HFFc6 (cell line): ENCODE measurements at regions not wholly inside any gene's neighbourhood (a gene's known extent, or its start where the extent isn't known, plus 50 kb on each side); places are given as distances from the start of the nearest gene placed in this dataset.

Source experiments
- DNase-seq: peaks from one replicate; pipeline ENCODE4 v3.0.0-alpha.2; 2018
- H3K27ac Mint-ChIP-seq: 2 replicates; pipeline ENCODE4 v1.8.0; 2020; ENCODE audit warnings: mild to moderate bottlenecking, mixed read lengths
- H3K27me3 Mint-ChIP-seq: 2 replicates; pipeline ENCODE4 v1.8.0; 2021; ENCODE audit warnings: mild to moderate bottlenecking, moderate library complexity, mixed read lengths; ENCODE audit not compliant: insufficient read depth
- H3K36me3 Mint-ChIP-seq: 2 replicates; pipeline ENCODE4 v1.8.0; 2021; ENCODE audit warnings: low read depth, mixed read lengths
- H3K4me1 Mint-ChIP-seq: 2 replicates; pipeline ENCODE4 v1.8.0; 2020; ENCODE audit warnings: low read depth, mixed read lengths
- H3K4me3 Mint-ChIP-seq: 2 replicates; pipeline ENCODE4 v1.8.0; 2020; ENCODE audit warnings: mild to moderate bottlenecking, moderate library complexity, mixed read lengths
- H3K9me3 Mint-ChIP-seq: 2 replicates; pipeline ENCODE4 v1.8.0; 2020; ENCODE audit warnings: mild to moderate bottlenecking, mixed read lengths
- CTCF ChIP-seq: fragments of 200-600 bp; sonication (generic); IDR thresholded peaks from 2 replicates; pipeline ENCODE4 v1.5.0; 2021; ENCODE audit warnings: antibody characterized with exemption, mild to moderate bottlenecking

GRCh38 chr1:232405781-232406180 is 224.2 kb downstream of the SIPA1L2 start:
- no peak for DNase-seq
- Mint-ChIP-seq H3K27ac (no peak overlapping the region), H3K27me3 (no peaks in the 10 kb centered on the region), H3K9me3 (peaks cover 55% of the 10 kb centered on the region), H3K36me3 (no peaks in the 10 kb centered on the region), H3K4me3 (no peak overlapping the region), H3K4me1 (no peaks in the 10 kb centered on the region)
- TF ChIP-seq CTCF, result no peak

DNA sequence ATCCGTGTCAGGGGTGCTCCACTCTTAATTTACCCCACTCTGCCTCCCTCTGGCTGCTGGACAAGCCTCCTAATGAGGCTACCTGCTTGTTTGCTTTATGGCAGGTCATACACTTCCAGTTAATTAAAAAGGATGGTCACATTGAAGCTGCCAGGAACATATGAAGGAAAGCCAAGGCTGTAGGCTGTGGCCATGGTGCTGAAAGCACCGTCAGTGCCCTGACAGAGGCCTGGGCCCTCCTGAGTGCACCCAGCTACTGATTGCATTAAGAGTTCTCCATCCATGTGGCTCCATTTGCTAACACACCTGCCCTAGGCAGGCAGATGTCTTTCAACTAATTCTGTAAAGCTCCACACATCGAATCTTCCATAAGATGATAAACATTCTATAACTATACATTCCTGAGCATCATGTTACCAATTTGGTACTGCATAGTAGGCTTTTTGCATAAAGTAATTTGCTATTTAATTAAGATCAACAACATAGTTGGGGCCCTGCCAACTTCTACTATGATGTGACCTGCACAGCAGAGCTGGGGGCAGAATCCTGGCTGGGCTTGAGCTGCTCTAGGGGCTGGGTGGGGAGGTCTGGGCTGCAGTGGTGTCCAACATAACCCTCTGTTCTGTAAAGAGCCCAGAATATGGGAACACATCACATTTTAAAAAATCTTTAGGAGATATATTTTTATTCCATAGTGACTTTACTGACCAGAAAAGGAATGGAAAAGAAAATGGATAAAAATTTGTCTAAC is 224.8 kb downstream of the SIPA1L2 start:
- DNase-seq, result no peak
- Mint-ChIP-seq H3K9me3 (peaks cover 61% of the 10 kb centered on the region), H3K4me3 (no peak overlapping the region), H3K27me3 (no peaks in the 10 kb centered on the region), H3K27ac (no peak overlapping the region), H3K4me1 (no peaks in the 10 kb centered on the region), H3K36me3 (no peaks in the 10 kb centered on the region)
- no peak for TF ChIP-seq CTCF

DNA sequence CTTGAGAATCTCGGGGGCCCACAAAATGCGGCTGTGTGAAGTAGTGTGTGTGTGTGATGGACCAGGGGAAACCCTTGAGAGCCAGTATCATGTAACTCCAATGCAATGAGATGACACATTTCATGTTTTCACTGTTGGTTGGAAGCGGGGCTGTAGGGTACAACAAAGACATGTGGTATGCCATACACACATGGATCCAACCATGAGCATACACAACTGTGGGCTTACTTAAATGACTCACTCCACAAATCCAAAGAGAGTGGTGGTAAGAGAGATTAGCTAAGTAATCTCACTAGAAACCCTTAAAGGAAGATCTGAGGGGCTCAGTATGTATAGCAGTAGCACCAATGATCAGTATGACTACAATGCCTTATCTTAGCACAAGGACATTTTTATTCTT is 225.7 kb downstream of the SIPA1L2 start:
- H3K36me3 Mint-ChIP-seq, result no peaks in the 10 kb centered on the region
- no peak overlapping the region for H3K27ac Mint-ChIP-seq
- DNase-seq, result no peak
- no peak for TF ChIP-seq CTCF
- no peak overlapping the region for H3K4me3 Mint-ChIP-seq
- peaks cover 60% of the 10 kb centered on the region for H3K9me3 Mint-ChIP-seq
- no peaks in the 10 kb centered on the region for H3K4me1 Mint-ChIP-seq
- H3K27me3 Mint-ChIP-seq, result no peaks in the 10 kb centered on the region

DNA sequence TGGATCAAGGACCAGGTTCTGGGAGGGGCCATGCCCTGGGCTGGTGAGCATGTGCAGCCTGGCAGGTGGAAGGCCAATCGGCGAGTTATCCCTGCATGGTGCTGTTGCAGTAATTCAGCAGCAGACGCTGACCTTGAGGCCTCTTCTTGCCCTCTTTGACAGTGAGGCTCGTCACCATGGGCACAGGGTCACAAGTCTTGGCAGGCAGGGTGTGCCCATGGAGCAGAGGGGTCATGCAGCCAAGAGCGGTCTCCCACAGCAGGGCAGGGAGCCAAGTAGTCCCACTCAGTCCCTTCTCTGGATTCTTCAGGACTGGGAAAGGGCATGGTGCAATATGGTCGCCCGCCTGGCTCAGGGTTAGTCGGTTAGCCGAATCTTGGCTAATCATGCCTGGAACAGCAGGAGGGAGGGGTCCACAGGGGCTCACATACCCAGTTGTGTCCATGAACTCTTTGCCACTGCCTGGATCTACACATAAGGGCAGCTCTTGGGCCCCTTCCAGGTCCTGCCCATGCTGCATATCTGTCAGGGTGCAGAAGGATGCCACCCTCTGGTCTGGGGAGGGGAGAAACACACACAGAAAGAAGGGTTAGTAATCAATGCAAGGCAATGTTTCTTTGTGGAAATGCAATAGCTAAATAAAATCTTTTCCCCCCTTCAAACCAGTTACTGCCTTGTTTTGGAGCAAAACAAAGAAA is 226.8 kb downstream of the SIPA1L2 start:
- Mint-ChIP-seq H3K4me1 (no peaks in the 10 kb centered on the region), H3K27ac (no peak overlapping the region), H3K36me3 (no peaks in the 10 kb centered on the region), H3K9me3 (peaks cover 66% of the 10 kb centered on the region), H3K4me3 (no peak overlapping the region), H3K27me3 (no peaks in the 10 kb centered on the region)
- no peak for DNase-seq
- no peak for TF ChIP-seq CTCF

DNA sequence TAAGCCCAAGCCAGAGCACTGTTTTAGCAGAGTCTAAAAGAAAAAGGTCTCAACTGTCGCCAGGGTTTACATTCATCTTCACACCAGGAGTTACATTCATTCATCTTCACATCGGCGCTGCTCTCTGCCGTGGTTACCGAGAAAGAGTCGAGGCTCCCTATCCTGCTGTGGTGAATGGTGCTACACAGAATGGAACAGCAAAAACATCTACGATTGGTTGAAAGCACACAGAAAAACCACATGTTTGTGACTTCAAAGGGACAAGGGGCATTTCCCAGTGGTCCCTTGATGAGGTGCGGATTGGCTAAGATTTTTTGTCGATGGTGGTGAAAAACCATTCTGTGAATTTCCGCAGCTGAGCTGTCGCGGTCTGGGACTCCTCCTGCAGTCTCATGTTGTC is 231.1 kb downstream of the SIPA1L2 start:
- TF ChIP-seq CTCF, result no peak
- no peaks in the 10 kb centered on the region for H3K27me3 Mint-ChIP-seq
- H3K36me3 Mint-ChIP-seq, result no peaks in the 10 kb centered on the region
- DNase-seq, result no peak
- H3K4me1 Mint-ChIP-seq, result no peaks in the 10 kb centered on the region
- no peak overlapping the region for H3K27ac Mint-ChIP-seq
- no peak overlapping the region for H3K4me3 Mint-ChIP-seq
- peaks cover 40% of the 10 kb centered on the region for H3K9me3 Mint-ChIP-seq
